K562 (cell line): ENCODE measurements at regions not wholly inside any gene's neighbourhood (a gene's known extent, or its start where the extent isn't known, plus 50 kb on each side); places are given as distances from the start of the nearest gene placed in this dataset.

Source experiments
- ATAC-seq: fragments of 200-7000 bp; cut with Tn5 transposase; 3 replicates; pipeline ENCODE4 v1.9.1; 2020; ENCODE audit warnings: moderate library complexity
- BruUV-seq: library from RNA; stranded (reverse); fragments of 400-500 nt; replicated peaks from 2 replicates; lab custom pipeline; 2021; lab: Mats Ljungman, UMichigan
- CTCF ChIA-PET: fragments of 300-600 bp; formaldehyde crosslinking; extraction: SDS; loops from one replicate; lab custom pipeline; 2021; ENCODE audit warnings: low intra/inter-chr PET ratio; lab: Yijun Ruan, JAX
- POLR2A ChIA-PET: fragments of 300-600, 350-650 bp; sonication (Branson Sonifier 250); formaldehyde crosslinking; extraction: SDS; loops from one replicate; lab custom pipeline; 2021; ENCODE audit warnings: antibody characterized with exemption, inconsistent platforms; lab: Yijun Ruan, JAX
- DNase-seq, 4 experiments: peaks; one replicate each; pipeline versions ENCODE4 v3.0.0 to v3.0.0-alpha.2; 2011 to 2018; ENCODE audit warnings: low spot score in 3 of 4, mixed read lengths in 3 of 4; ENCODE audit errors: extremely low read depth in 1 of 4
- FAIRE-seq: peaks from 2 replicates; lab custom pipeline; 2011; peaks lifted over from hg19 to GRCh38; lab: Jason Lieb, UNC
- H2AFZ ChIP-seq: 2 replicates; pipeline ENCODE4 v1.6.0; 2011; ENCODE audit warnings: low read depth, low read length, control low read depth, inconsistent platforms
- H3K27ac ChIP-seq: fragments of 200-600 bp; 3 replicates; pipeline ENCODE4 v1.8.0; 2011; ENCODE audit warnings: low read depth, mild to moderate bottlenecking, control low read depth, inconsistent platforms, low read length, moderate library complexity, mixed read lengths; ENCODE audit errors: extremely low read depth
- H3K27me3 ChIP-seq, 2 experiments: fragments of 300-600 bp in 1 of 2; 2 replicates in 1 of 2; 3 replicates in 1 of 2; pipeline versions ENCODE4 v1.6.0 to v1.8.0; 2011; ENCODE audit warnings: inconsistent platforms in 2 of 2, low read length in 2 of 2, mild to moderate bottlenecking in 1 of 2, mixed read lengths in 1 of 2, moderate library complexity in 1 of 2; ENCODE audit not compliant: control insufficient read depth in 2 of 2, insufficient read depth in 2 of 2
- H3K36me3 ChIP-seq: fragments of 300-600 bp; 3 replicates; pipeline ENCODE4 v1.8.0; 2011; ENCODE audit warnings: mild to moderate bottlenecking, low read length, inconsistent platforms; ENCODE audit not compliant: control insufficient read depth, insufficient read depth
- H3K4me1 ChIP-seq, 2 experiments: fragments of 200-600 bp in 1 of 2; replicated peaks in 1 of 2; 2 replicates in 1 of 2; 3 replicates in 1 of 2; pipeline versions ENCODE4 v1.5.1 to v1.8.0; 2011; ENCODE audit warnings: inconsistent platforms in 2 of 2, low read length in 2 of 2, mild to moderate bottlenecking in 1 of 2, mixed read lengths in 1 of 2, moderate library complexity in 1 of 2; ENCODE audit not compliant: control insufficient read depth in 2 of 2, insufficient read depth in 2 of 2
- H3K4me2 ChIP-seq: 2 replicates; pipeline ENCODE4 v1.6.1; 2011; ENCODE audit warnings: low read length, control low read depth, inconsistent platforms, mixed read lengths; ENCODE audit not compliant: insufficient read depth
- H3K4me3 ChIP-seq: fragments of 200-600 bp; sonication (generic), shearing (Covaris generic); 2 replicates; pipeline ENCODE4 v1.5.1; 2016; ENCODE audit warnings: control low read depth, inconsistent platforms
- H3K79me2 ChIP-seq: fragments of 200-600 bp; 3 replicates; pipeline ENCODE4 v1.8.0; 2011; ENCODE audit warnings: low read length, inconsistent platforms; ENCODE audit not compliant: control insufficient read depth, insufficient read depth
- H3K9ac ChIP-seq, 2 experiments: 2 replicates each; pipeline versions ENCODE4 v1.6.0 to v1.6.1; 2011; ENCODE audit warnings: low read depth in 2 of 2, low read length in 2 of 2, control low read depth in 1 of 2, inconsistent platforms in 1 of 2, mild to moderate bottlenecking in 1 of 2, mixed read lengths in 1 of 2; ENCODE audit not compliant: insufficient read depth in 1 of 2
- H3K9me1 ChIP-seq: one replicate; pipeline ENCODE4 v1.6.0; 2011; ENCODE audit warnings: inconsistent platforms, mild to moderate bottlenecking, low read length, moderate library complexity; ENCODE audit not compliant: control insufficient read depth, insufficient read depth
- H3K9me3 ChIP-seq: replicated peaks from 2 replicates; pipeline ENCODE4 v1.5.1; 2011; ENCODE audit warnings: low read depth, low read length, inconsistent platforms; ENCODE audit not compliant: control insufficient read depth, insufficient read depth
- H4K20me1 ChIP-seq: replicated peaks from 2 replicates; pipeline ENCODE4 v1.6.1; 2011; ENCODE audit warnings: low read length, inconsistent platforms, mixed read lengths; ENCODE audit not compliant: control insufficient read depth, insufficient read depth
- ADNP ChIP-seq: fragments of 200-800 bp; sonication (Bioruptor generic); IDR thresholded peaks from 2 replicates; pipeline ENCODE4 v1.6.1; 2016; ENCODE audit warnings: missing genetic modification characterization, missing compliant biosample characterization
- C11orf30 ChIP-seq: fragments of 450-650 bp; IDR thresholded peaks from 2 replicates; pipeline ENCODE4 v1.6.1; 2016; ENCODE audit warnings: low read depth, mild to moderate bottlenecking
- CREB5 ChIP-seq: fragments of 250-450 bp; sonication (Bioruptor Pico); IDR thresholded peaks from 2 replicates; pipeline ENCODE4 v1.5.0; 2020; ENCODE audit warnings: mild to moderate bottlenecking
- HMG20B ChIP-seq: fragments of 250-450 bp; sonication (Bioruptor Pico); IDR thresholded peaks from 2 replicates; pipeline ENCODE4 v1.5.0; 2021; ENCODE audit warnings: mild to moderate bottlenecking
- HNRNPLL ChIP-seq: fragments of 200-400 bp; formaldehyde crosslinking; IDR thresholded peaks from 2 replicates; pipeline ENCODE4 v1.6.1; 2017; ENCODE audit warnings: low read length, low read depth, mild to moderate bottlenecking; ENCODE audit not compliant: poor library complexity, severe bottlenecking
- MAFF ChIP-seq: IDR thresholded peaks from 2 replicates; pipeline ENCODE4 v1.6.1; 2012; ENCODE audit warnings: low read length, improper control_type of control experiment
- MAFG ChIP-seq: fragments of 450-650 bp; conservative IDR thresholded peaks from 2 replicates; pipeline ENCODE4 v1.6.1; 2016; ENCODE audit warnings: missing genetic modification characterization, missing compliant biosample characterization
- MAFK ChIP-seq: IDR thresholded peaks from 2 replicates; pipeline ENCODE4 v1.6.1; 2011; ENCODE audit warnings: low read length, improper control_type of control experiment
- SMARCA5 ChIP-seq: fragments of 450-650 bp; IDR thresholded peaks from 2 replicates; pipeline ENCODE4 v1.6.1; 2016
- THRA ChIP-seq: fragments of 450-650 bp; IDR thresholded peaks from 2 replicates; pipeline ENCODE4 v1.6.1; 2017; ENCODE audit warnings: mild to moderate bottlenecking, moderate library complexity
- TRIM24 ChIP-seq, 2 experiments: fragments of 450-650 bp; IDR thresholded peaks; 2 replicates each; pipeline ENCODE4 v1.6.1; 2016
- ZBTB2 ChIP-seq: fragments of 450-650 bp; IDR thresholded peaks from 2 replicates; pipeline ENCODE4 v1.6.1; 2016; ENCODE audit warnings: antibody characterized with exemption
- ZNF316 ChIP-seq: fragments of 450-650 bp; IDR thresholded peaks from 2 replicates; pipeline ENCODE4 v1.6.1; 2016
- WGBS: fragments of 100-300 bp; shearing (Covaris generic); methylation state at CpG from one replicate; pipeline ENCODE4 v1.1.6; 2016; ENCODE audit warnings: low coverage, mixed read lengths; ENCODE audit not compliant: insufficient coverage; ENCODE audit errors: missing lambda C conversion rate; 5-methylcytosine and 5-hydroxymethylcytosine counted together
- in situ Hi-C: fragments of 300-500 bp; cut with MboI; formaldehyde crosslinking; loops from 4 replicates; pipeline ENCODE4 v1.15.0; 2018; ENCODE audit warnings: inconsistent platforms, mixed read lengths
- intact Hi-C: fragments of 100-400 bp; cut with micrococcal nuclease; formaldehyde crosslinking; loops from 2 replicates; pipeline ENCODE4 v1.14.2; 2022

- H3K36me3 ChIP-seq, result no peaks in the 10 kb centered on the region
- in situ Hi-C loops (no loop called here), intact Hi-C loops (no loop called here)
- POLR2A ChIA-PET, result interaction anchor here (0.7 kb wide), 1 partner anchor 24 kb away, joined by 3 read pairs; no protein-coding TSS in a partner anchor
- no peak overlapping the region for H3K27ac ChIP-seq
- H3K79me2 ChIP-seq, result no peaks in the 10 kb centered on the region
- FAIRE-seq (no peak), DNase-seq (no peak), ATAC-seq (no peak)
- H3K9ac ChIP-seq, result no peak overlapping the region
- H4K20me1 ChIP-seq, result no peaks in the 10 kb centered on the region
- no peaks in the 10 kb centered on the region for H3K4me1 ChIP-seq
- no peak overlapping the region for H3K4me2 ChIP-seq
- H3K4me3 ChIP-seq, result no peak overlapping the region
- CTCF ChIA-PET, result no interaction called here
- no TSS peak for BruUV-seq
- TF ChIP-seq ZNF316, result peak; percentile 92
- TF ChIP-seq MAFG (tag), result peak; percentile 88
- no peak for TF ChIP-seq CREB5 (CRISPR knock-in tag)
- TF ChIP-seq MAFK, result peak; percentile 96
- TF ChIP-seq TRIM24 (IDR thresholded peaks at IDR 0.05), result no peak
- peak; percentile 86 for TF ChIP-seq C11orf30
- TF ChIP-seq HMG20B, result no peak
- TF ChIP-seq THRA, result no peak
- TF ChIP-seq SMARCA5, result no peak
- no peak for TF ChIP-seq HNRNPLL
- no peak for TF ChIP-seq ADNP
- no peak for TF ChIP-seq ZBTB2
- peak; percentile 94 for TF ChIP-seq MAFF
- H3K27me3 ChIP-seq, result no peaks in the 10 kb centered on the region; a peak in 1 of 5 replicates
- no peaks in the 10 kb centered on the region for H3K9me3 ChIP-seq
- 0% methylated on average over 4 of the region's 4 CpGs for WGBS
- no peaks in the 10 kb centered on the region for H3K9me1 ChIP-seq
- H2AFZ ChIP-seq, result no peak overlapping the region
Observed at GRCh38 chr14:59100205-59100604, 88.3 kb upstream of the DAAM1 start.
